ENCODE measurements at regions not wholly inside any gene's neighbourhood (a gene's known extent, or its start where the extent isn't known, plus 50 kb on each side); places are given as distances from the start of the nearest gene placed in this dataset.

DNA sequence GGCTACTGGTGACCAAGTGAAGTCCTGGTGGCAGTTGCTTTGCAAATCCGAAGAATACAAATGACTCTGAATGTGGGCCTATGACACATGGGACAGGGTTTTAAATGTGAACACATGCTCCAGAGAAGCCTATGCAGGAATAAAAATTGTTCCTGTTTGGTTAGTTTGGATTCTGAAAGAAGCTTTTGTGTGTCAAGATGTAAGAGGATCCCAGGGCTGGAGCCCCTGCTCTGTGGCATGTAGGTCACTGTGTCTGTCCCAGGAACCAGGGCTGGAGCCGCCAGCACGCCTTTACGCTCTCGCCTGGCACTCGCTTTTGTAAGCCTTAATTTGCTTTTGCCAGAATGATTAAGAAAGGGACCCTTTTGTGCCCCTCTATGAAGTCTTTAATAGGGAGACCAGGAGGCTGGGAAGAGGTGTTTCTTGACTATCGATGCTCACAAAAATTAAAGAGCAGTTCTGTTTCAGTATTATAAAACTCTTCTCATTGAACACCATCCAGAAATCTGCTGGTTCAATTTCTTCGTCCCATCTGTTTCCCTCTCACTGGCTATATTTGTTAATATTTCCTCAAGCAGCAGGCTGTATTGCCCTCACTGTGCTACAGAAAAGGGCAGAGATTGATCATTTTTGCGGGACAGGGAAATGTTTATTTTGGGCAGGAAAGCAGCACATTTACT lies 532.7 kb upstream of the POU3F3 start:
- no peak overlapping the region for H3K4me2 ChIP-seq (ENCODE audit: insufficient read depth, low read length)
- no peaks in the 10 kb centered on the region for H4K20me1 ChIP-seq (ENCODE audit: insufficient read depth, low read length)
- H3K36me3 ChIP-seq (ENCODE audit: insufficient read depth, low read length) = no peaks in the 10 kb centered on the region
- H3K4me1 ChIP-seq (ENCODE audit: insufficient read depth, low read length) = no peaks in the 10 kb centered on the region
- no peak overlapping the region for H3K9ac ChIP-seq (ENCODE audit: low read depth, low read length)
- no peaks in the 10 kb centered on the region for H3K9me3 ChIP-seq (ENCODE audit: insufficient read depth, low read length, severe bottlenecking)
- no peaks in the 10 kb centered on the region for H3K79me2 ChIP-seq (ENCODE audit: insufficient read depth, low read length)
- no peak overlapping the region for H3K27ac ChIP-seq (ENCODE audit: low read length)
- ATAC-seq (ENCODE audit: insufficient read depth, low read depth) = no peak
- H2AFZ ChIP-seq (ENCODE audit: low read depth, low read length) = no peak overlapping the region
- H3K27me3 ChIP-seq (ENCODE audit: insufficient read depth, low read length, poor library complexity) = no peaks in the 10 kb centered on the region
- no peak for TF ChIP-seq EZH2 (IDR thresholded peaks at IDR 0.05; ENCODE audit: borderline replicate concordance, low read depth, low read length, severe bottlenecking)
- TF ChIP-seq CTCF (IDR thresholded peaks at IDR 0.05; ENCODE audit: borderline replicate concordance, extremely low read depth, low read length, poor library complexity, severe bottlenecking) = no peak
- H3K4me3 ChIP-seq (ENCODE audit: low read depth in 1 of 2, low read length in 2 of 2) = no peak overlapping the region
- no peak for DNase-seq

GRCh38 chr2:104321796-104322349 lies 532.0 kb upstream of the POU3F3 start:
- DNase-seq = no peak
- Histone ChIP-seq H3K27me3 (ENCODE audit: insufficient read depth, low read length, poor library complexity) (no peaks in the 10 kb centered on the region), H3K4me1 (ENCODE audit: insufficient read depth, low read length) (no peaks in the 10 kb centered on the region), H3K4me2 (ENCODE audit: insufficient read depth, low read length) (no peak overlapping the region), H3K9me3 (ENCODE audit: insufficient read depth, low read length, severe bottlenecking) (no peaks in the 10 kb centered on the region), H4K20me1 (ENCODE audit: insufficient read depth, low read length) (no peaks in the 10 kb centered on the region), H3K79me2 (ENCODE audit: insufficient read depth, low read length) (no peaks in the 10 kb centered on the region), H2AFZ (ENCODE audit: low read depth, low read length) (no peak overlapping the region), H3K27ac (ENCODE audit: low read length) (no peak overlapping the region), H3K4me3 (ENCODE audit: low read depth in 1 of 2, low read length in 2 of 2) (no peak overlapping the region), H3K9ac (ENCODE audit: low read depth, low read length) (no peak overlapping the region), H3K36me3 (ENCODE audit: insufficient read depth, low read length) (no peaks in the 10 kb centered on the region)
- no peak for ATAC-seq (ENCODE audit: insufficient read depth, low read depth)
- TF ChIP-seq CTCF (IDR thresholded peaks at IDR 0.05; ENCODE audit: borderline replicate concordance, extremely low read depth, low read length, poor library complexity, severe bottlenecking) = no peak
- no peak for TF ChIP-seq EZH2 (IDR thresholded peaks at IDR 0.05; ENCODE audit: borderline replicate concordance, low read depth, low read length, severe bottlenecking)

- Histone ChIP-seq H4K20me1 (ENCODE audit: insufficient read depth, low read length) (no peaks in the 10 kb centered on the region), H2AFZ (ENCODE audit: low read depth, low read length) (no peak overlapping the region), H3K9me3 (ENCODE audit: insufficient read depth, low read length, severe bottlenecking) (no peaks in the 10 kb centered on the region), H3K4me2 (ENCODE audit: insufficient read depth, low read length) (no peak overlapping the region), H3K27me3 (ENCODE audit: insufficient read depth, low read length, poor library complexity) (no peaks in the 10 kb centered on the region), H3K36me3 (ENCODE audit: insufficient read depth, low read length) (no peaks in the 10 kb centered on the region), H3K79me2 (ENCODE audit: insufficient read depth, low read length) (no peaks in the 10 kb centered on the region), H3K9ac (ENCODE audit: low read depth, low read length) (no peak overlapping the region), H3K4me3 (ENCODE audit: low read depth in 1 of 2, low read length in 2 of 2) (no peak overlapping the region), H3K4me1 (ENCODE audit: insufficient read depth, low read length) (no peaks in the 10 kb centered on the region), H3K27ac (ENCODE audit: low read length) (no peak overlapping the region)
- no peak for DNase-seq
- TF ChIP-seq CTCF (IDR thresholded peaks at IDR 0.05; ENCODE audit: borderline replicate concordance, extremely low read depth, low read length, poor library complexity, severe bottlenecking) = no peak
- TF ChIP-seq EZH2 (IDR thresholded peaks at IDR 0.05; ENCODE audit: borderline replicate concordance, low read depth, low read length, severe bottlenecking) = no peak
- no peak for ATAC-seq (ENCODE audit: insufficient read depth, low read depth)
Observed at GRCh38 chr2:104332731-104333130, 521.2 kb upstream of the POU3F3 start.
